A673 (cell line): ENCODE measurements at regions not wholly inside any gene's neighbourhood (a gene's known extent, or its start where the extent isn't known, plus 50 kb on each side); places are given as distances from the start of the nearest gene placed in this dataset.

ENCODE experiments used
- EZH2 ChIP-seq: fragments of 200-600 bp; sonication (generic); IDR thresholded peaks from 2 replicates; pipeline ENCODE4 v1.6.1; 2017; ENCODE audit warnings: borderline replicate concordance, low read depth, mild to moderate bottlenecking, mixed read lengths, antibody characterized with exemption, low read length; ENCODE audit not compliant: poor library complexity, severe bottlenecking
- TF ChIP-seq, protein P1 (sequence below): fragments of 300-800, 200-600 bp; sonication (generic); conservative IDR thresholded peaks from 2 replicates; pipeline ENCODE4 v1.5.1; 2017; ENCODE audit warnings: low read depth, mild to moderate bottlenecking, antibody characterized with exemption, low read length, moderate library complexity, mixed read lengths

DNA sequence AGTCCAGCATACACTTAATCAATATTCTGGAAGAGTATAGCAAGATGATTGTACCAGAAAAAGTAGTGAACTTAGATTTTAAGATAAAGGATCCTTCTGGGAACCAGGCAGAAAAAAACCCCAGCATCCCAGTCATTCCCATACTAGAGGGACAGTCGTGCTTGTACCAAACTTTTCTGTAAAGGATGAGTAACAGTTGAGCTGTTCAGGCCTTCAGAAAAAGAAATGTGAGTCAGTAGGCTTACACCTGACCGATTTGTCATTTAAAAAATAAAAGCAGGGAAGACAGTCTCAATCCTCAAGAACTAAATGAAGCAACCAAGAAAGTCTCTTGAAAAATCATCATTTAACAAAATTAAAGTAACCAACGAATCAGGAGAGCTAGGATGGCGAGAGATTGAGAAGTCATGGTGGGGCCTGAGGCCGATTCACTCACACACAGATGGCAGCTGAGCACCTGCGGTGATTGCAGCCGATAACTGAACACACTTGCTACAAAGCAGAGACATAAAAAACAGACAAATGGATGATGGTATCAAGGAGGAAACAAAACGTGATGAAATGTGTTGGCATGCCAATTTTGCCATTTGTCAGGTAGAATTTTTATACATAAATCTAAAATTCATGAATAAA is 170.0 kb upstream of the ALKAL2 start:
- TF ChIP-seq, protein P1, sequence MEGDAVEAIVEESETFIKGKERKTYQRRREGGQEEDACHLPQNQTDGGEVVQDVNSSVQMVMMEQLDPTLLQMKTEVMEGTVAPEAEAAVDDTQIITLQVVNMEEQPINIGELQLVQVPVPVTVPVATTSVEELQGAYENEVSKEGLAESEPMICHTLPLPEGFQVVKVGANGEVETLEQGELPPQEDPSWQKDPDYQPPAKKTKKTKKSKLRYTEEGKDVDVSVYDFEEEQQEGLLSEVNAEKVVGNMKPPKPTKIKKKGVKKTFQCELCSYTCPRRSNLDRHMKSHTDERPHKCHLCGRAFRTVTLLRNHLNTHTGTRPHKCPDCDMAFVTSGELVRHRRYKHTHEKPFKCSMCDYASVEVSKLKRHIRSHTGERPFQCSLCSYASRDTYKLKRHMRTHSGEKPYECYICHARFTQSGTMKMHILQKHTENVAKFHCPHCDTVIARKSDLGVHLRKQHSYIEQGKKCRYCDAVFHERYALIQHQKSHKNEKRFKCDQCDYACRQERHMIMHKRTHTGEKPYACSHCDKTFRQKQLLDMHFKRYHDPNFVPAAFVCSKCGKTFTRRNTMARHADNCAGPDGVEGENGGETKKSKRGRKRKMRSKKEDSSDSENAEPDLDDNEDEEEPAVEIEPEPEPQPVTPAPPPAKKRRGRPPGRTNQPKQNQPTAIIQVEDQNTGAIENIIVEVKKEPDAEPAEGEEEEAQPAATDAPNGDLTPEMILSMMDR = no peak
- TF ChIP-seq EZH2 = no peak
